ENCODE measurements at regions not wholly inside any gene's neighbourhood (a gene's known extent, or its start where the extent isn't known, plus 50 kb on each side); places are given as distances from the start of the nearest gene placed in this dataset.

DNA sequence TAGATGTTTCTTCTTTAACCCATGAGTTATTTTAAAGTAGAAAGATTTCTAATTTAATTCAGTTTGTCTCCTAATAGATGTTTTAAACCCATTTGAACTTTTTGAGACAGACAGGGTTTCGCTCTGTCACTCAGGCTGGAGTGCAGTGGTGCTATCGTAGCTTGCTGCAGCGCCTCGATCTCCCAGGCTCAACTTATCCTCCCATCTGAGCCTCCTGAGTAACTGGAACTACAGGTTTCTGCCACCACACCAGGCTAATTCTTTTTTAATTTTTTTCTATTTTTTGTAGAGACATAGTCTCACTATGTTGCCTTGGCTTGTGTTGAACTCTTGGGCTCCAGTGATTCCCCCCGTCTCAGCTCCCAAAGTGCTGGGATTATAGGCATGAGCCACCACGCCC, 53.0 kb upstream of the RAB18 start:
- no peak for DNase-seq (ENCODE audit: low spot score)

DNA sequence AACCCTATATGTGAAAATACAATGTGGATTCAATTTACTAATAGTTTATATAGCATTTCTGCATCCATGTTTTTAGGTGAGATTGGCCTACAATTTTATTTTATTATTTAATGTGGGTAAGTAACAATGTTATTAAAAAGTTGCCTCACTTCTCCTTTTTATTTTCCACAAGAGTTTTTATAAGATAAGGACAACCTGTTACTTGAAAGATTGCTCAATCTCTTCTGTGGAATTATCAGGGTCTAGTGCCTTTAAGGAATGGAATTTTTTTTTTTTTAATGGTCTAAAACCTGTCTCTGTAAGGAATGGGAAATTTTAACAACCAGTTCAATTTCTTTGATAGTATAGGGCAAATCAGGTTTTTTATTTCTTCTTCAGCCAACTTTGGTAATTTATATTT, 53.9 kb upstream of the RAB18 start:
- DNase-seq (ENCODE audit: low spot score), result no peak

DNA sequence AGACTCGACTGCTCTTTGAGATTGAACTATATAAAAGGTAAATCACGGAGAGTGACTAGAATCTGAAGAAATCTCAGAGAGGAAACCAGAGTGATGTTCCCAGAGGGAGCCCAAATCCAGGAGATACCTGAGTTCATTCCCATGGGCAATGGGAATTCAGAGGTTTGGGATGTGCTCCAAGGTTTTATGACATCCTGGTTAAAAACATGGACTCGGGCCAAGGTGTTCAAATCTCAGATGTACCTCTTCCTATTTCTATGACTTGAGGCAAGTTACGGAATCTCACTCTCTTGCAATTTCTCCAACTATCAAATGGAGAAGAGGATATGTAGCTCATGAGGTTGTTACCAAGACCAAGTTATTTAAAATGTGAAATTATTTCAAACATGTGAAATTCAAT, 54.5 kb upstream of the RAB18 start:
- DNase-seq (ENCODE audit: low spot score), result no peak

DNA sequence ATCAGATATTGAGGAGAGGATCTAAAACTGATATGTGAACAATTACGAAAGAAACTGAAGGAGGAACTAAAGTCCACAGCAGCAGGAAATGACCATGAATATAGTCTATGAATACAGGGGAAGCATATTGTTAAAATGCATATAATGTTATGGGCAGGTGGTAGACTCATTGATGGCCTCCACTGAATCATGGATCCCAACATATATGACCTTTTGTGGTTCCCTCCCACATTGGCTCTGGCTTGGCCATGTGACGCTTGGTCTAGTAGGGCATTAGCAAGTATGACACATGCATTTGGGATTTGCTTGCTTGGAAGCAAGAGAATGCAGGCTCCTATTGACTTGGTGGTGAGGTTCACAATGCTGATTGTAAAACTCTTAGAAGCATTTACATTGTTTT, 55.2 kb upstream of the RAB18 start:
- DNase-seq (ENCODE audit: low spot score), result peak; percentile 33

DNA sequence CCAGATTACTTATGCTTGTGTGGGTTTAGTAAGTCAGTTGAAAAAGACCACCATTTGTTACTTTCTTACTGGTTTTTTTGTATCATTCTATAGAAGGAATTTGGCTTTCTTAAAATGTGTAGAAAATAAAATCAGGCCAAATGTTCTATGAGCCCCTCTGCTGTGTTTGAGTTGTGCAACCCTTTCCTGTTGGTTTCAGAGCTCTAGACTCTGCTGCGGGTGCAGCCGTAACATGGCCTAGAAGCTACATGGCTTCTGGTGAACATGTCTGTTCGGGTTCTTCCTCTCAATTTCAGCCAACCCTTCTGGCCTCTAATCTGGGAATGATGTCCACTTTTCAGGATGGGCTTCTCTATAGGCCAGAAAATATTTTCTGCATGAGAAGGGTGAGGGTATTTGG, 56.6 kb upstream of the RAB18 start:
- DNase-seq (ENCODE audit: low spot score), result no peak

DNA sequence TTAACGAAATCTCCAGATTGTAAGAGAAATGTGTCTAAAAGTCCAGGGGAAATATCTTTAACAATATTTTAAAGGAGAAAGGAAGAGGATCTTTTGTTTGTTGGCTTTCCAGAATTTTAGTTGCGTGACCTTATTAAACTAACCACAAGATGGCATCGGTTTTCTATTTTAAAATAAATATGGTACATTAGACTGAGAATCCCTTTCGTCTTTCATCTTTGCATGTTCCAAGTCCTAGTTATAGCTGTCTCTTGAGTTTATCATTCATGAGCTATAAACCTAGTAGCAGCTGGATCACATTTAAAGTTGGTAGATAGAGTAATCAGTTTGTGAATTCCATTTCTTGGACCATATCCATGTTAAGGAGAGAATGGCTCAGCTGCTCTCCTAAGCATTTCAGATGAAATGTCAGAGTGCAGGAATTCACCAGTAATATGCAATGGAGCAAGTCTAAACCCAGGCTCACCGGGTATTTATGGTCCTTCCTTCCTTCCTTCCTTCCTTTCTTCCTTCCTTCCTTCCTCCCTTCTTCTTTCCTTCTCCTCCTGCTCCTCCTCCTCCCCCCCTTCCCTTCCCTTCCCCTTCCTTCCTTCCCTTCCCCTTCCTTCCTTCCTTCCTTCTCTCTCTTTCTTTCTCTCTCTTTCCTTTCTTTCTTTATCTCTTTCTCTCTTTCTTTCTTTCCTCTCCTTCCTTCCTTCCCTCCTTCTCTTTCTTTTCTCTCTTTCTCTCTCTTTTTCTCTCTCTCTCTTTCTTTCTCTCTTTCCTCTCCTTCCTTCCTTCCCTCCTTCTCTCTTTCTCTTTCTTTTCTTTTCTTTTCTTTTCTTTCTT, 57.8 kb upstream of the RAB18 start:
- peak; percentile 8 for DNase-seq (ENCODE audit: low spot score)

DNA sequence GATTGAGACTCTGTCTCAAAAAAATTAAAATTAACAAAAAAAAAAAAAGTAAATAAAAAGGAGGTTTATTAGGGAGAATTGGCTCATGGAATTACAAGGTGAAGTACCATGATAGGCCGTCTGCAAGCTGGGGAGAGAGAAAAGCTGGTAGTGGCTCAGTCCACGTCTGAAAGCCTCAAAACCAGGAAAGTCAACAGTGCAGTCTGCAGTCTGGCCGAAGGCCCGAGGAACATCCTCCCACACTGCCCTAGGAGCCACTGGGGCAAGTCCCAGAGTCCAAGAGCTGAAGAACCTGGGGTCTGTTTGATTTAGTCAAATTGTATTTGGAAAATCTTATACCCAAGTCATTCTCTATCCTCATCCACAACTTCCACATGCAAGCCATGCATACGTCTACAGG, 59.0 kb upstream of the RAB18 start:
- DNase-seq (ENCODE audit: low spot score), result no peak

DNA sequence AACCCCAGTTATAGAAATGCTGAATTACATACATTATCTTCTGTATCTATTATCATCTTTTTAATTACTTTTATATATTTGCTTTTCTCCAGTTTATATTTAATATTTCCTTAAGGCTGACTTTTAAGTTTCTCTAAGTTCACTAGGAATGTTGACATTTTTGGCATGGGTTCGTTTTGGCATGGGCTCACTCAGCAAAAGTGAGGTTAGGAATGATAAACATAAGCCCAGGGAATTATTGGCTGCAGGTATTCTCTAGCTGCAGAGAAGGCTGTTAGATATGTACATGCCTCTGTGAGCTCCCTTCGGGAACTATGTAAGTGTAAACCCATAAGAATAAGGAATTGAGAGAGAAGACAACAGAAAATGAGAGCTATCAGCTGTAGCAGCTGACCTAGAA, 63.6 kb upstream of the RAB18 start:
- DNase-seq (ENCODE audit: low spot score), result no peak

DNA sequence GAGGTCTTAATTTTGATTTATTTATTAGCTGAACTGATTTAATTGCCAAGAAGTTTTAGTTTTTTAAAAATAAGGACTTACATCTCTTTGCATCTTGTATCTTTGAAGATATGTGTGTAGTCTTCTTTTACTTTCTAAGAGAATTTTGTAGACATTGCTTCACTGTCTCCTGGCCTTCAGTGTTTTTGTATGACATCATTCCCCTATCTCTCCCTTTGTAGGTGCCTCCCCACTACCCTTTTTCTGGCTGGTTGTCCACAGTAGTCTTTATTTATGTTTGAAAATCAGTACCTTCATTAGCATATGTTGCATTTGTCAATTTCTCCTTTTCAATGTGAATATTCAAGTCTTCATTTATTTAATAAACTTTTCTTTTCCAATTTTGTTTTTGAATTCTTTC, 64.1 kb upstream of the RAB18 start:
- DNase-seq (ENCODE audit: low spot score), result no peak

DNA sequence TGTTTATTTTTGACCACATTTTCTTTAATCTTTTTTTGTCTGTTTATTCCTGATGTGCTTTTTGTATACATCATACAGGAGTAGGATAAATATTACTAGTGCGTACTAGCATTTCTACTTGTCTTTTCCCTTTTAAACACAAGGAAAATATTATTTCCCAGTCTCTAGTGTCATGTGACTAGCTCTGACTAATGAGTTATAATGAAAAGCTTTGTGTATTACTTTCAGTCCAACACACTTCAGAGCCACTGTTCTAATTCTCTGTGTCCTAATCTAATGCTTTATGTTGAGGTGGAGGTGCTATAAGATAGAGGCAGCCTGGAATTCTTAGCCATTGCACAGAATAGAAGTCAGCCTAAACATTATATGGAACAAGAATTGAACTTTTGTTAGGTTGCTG, 65.0 kb upstream of the RAB18 start:
- no peak for DNase-seq (ENCODE audit: low spot score)

DNA sequence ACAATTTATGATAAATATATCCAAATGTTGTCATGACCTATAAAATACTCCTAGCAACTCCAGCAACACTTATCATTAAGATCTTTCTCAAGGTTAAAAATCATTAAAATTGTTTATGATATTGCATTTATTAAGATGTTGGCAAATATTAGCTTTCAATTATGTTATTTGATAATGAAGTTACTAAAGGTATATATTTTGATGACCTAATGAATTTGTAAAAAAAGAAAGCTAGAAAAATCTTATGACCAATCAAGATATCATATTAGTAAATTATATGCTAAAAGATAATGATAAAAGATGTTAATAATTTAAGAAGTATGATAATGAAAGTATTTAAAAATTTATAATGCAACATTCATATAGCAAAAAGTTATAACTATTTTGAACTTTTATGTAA, 66.3 kb upstream of the RAB18 start:
- DNase-seq (ENCODE audit: low spot score), result no peak

DNA sequence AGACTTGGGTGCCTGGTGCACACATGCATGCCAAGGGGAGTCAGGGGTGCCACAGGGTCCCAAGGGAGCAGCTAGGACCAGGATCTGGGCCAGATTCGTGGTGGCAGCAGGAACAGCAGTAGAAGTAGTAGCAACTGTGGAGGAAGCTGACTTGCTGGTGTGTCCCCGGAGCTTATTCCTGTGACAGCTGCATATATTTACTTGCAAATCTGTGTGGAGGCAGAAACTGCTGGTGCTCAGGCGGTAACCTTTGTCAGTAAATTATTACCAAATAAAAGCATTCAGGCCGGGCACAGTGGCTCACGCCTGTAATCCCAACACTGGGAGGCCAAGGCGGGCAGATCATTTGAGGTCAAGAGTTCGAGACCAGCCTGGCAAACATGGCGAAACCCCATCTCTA, 67.4 kb upstream of the RAB18 start:
- no peak for DNase-seq (ENCODE audit: low spot score)

DNA sequence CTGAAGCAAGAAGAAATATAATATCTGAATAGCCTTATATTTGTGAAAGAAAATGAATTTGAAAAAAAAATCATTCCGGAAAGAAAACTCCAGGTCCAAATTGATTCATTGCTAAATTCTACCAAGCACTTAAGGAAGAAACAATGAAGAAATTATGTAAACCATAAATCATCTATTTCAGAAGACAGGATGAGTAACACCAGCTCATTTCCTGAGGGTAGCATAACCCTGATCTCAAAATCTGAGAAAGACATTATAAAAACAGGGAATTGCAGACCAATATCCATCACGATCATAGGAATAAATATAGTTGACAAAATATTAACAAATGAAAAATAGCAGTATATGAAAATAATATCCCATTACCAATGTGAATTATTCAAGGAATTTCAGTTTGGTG, 70.1 kb upstream of the RAB18 start:
- no peak for DNase-seq (ENCODE audit: low spot score)

DNA sequence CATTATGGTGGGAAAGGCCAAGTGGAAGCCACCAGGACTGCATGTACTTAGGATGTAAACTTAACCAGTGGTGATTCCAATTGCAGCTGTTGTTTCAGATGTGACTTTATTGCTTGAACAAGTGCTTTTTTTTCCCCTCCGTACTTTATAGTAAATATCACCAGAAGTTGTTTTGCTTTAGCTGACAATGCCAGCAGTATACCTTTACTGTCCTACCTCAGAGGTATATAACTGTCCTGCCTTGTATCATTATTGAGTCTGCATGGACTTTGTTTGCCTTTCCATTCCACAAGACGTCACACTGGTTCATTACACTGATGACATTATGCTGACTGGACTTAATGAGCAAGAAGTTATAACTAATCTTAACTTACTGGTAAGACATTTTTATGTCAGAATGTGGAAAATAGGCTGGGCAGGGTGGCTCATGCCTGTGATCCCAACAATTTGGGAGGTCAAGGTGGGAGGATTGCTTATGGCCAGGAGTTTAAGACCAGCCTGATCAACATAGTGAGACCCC, 77.1 kb upstream of the RAB18 start:
- no peak for DNase-seq (ENCODE audit: low spot score)

DNA sequence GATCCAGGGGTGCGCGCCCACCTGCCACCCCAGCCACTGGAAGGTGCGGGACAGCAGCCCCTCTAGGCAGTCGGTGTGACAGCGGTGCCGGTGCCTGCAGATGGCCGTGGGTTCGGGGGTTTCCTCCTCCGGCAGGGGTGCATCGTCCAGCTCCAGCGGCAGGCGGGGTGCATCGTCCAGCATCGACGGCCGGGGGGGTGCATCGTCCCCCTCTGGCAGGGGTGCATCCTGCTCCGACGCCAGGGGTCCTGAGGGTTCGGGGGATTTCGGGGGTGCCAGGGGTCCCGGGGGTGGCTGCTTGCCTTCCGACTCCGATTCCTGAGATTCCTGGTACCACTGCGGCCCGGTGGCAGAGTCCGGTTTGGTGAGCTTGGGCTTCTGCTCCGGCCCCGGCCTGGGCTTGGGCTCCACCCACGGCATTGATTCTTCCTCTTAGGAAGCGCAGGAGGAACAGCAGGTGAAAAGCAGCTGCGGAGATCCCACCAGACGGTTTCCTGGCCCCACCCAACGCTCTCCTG, 90.2 kb upstream of the RAB18 start:
- no peak for DNase-seq (ENCODE audit: low spot score)

DNA sequence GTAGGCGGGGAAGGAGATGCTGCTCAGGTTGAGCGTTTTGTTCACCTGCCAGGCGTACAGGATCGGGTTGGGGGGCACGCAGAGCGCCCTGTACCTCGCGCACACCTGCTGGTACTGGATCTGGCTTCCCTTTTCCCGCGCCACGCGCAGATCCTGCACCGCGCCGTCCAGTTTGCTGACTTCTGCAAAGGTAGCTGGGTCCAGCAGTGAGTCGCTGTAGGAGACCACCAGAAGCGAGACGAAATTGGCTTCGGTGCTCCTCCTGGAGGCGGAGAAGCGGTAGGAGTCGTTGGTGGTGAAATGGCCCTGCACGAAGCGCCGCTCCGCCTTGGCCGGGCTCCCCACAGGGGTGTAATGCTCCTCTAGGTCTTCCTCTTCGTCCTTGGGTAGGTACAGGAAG, 90.7 kb upstream of the RAB18 start:
- DNase-seq (ENCODE audit: low spot score), result no peak

DNA sequence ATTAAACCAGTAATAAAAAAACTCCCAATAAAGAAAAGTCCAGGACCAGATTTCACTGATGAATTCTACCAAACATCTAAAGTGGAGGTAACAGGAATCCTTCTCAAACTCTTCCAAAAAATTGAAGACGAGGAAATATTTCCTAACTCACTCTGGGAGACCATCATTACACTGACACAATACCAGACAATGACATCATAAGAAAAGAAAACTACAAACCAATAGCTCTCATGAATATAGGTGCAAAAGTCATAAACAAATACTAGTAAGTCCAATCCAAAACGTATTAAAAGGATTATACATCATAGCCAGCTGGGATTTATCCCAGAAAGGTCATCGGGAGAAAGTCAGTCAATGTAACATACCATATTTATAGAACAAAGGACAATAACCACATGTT, 94.0 kb upstream of the RAB18 start:
- DNase-seq (ENCODE audit: low spot score), result no peak

DNA sequence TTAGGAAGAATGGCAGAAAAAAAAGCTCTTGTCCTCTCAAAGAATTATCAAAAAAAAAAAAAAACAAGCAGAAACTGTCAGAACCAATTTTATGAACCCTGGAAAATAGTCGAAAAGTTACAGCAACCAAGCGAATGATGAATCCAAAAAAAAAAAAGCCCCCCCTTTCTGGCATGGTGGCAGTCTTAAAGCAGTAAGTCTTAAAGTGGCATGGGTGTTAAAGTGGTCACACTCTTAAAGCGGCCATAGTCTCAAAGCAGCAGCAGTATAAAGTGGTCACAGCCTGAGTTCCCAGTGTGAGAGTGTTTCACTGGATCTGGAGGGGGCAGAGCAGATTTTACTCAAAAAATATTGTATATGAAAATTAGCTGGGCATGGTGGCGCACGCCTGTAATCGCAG, 96.8 kb upstream of the RAB18 start:
- no peak for DNase-seq (ENCODE audit: low spot score)

DNA sequence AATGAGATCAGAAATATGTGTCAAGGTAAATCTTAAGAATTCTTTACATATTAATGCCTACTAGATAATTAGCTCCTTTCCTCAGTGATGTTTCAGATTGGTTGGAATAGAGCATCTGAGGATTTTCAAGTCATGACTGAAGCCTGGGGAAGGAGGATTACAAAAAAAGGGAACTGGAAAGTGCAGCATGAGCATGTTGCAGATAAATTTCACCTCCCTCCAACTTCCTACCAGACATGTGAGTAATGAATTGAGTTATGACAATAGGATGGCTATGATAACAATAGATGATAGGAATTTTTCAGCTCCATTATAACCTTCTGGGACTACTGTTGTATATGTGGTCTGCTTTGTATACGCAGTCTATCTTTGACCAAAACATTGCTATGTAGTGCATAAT, 104.2 kb upstream of the RAB18 start:
- no peak for DNase-seq (ENCODE audit: low spot score)

DNA sequence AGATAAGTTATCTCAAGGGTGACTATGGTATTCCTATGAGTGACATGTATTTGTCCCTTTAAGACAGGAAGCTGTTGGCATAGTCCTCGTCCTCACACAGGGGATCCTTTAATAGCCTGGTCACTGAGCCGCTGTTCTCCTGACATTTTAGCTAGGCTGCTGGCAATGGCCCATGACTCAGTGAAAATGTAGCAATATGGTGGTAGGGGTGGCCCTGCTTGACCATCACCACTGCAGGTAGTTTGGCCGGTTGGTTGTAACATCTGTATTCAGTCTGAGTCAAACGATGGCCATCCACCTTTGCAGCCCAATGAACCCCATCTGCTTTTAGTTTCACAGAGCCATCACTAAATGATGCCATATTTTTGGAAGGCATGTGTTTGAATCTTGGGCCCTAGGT, 110.1 kb upstream of the RAB18 start:
- DNase-seq (ENCODE audit: low spot score), result no peak

DNA sequence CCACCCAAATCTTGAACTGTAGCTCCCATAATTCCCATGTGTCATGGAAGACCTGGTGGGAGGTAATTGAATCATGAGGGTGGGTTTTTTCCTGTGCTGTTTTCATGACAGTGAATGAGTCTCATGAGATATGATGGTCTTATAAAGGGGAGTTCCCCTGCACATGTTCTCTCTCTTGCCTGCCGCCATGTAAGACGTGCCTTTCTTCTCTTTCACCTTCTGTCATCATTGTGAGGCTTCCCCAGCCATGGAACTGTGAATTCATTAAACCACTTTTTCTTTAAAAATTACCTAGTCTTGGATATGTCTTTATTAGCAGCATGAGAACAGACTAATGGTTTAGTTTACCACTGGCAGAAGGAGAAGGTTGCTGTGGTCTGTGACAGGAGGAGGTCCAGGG, 111.5 kb upstream of the RAB18 start:
- DNase-seq (ENCODE audit: low spot score), result no peak

DNA sequence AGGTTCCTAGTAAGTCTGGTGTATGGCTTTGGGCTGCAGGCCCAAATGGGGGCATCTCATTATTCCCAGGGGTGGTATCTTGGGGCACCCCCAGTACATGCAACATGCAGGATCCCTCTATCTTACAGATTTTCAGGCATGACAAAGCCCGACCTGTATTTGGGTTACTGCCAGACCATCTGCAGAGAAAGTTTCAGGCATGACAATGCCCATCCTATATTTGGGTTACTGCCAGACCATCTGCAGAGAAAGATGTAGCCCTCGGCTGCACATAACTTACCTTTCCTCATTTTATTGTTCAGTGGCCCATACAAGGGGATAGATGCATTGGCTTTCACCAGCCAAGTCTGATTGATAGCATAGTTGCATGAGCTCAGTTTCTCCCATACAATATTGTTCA, 112.2 kb upstream of the RAB18 start:
- no peak for DNase-seq (ENCODE audit: low spot score)

DNA sequence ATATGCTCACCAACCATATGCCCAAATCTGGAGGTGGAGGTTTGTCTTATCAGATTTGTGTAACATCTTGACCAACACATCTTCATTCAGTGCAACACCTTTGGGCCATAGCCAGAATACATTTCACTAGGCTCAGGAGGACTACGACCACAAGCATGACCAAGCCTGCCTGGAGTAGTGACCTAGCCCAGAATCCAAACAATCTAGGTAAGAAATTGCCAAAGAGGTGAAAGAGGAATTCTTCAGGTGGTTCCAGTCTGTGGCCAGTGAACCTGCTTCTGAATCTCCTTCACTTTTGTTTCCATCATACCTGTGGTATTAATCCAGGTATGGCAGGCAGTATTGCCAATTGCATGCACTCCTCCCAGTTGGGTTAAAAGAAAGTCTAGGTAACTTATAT, 112.8 kb upstream of the RAB18 start:
- no peak for DNase-seq (ENCODE audit: low spot score)

DNA sequence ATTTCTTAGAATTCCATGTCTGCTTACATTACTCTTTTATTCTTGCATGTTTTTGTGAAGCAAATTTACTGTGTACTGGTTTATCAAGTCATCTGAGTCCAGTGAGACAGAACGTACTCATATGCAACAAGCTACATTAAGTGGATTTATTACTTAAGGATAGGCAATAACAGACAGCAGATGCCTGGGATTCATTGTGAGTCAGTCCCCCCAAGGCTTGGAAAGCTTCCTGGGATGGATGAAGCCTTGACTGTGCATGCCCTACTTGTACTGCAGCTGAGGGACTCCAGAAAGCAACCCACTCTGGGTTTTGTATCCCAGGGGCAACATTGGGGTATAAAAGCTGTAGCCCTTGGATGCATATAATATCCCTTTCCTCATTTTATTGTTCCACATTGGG, 113.4 kb upstream of the RAB18 start:
- DNase-seq (ENCODE audit: low spot score), result no peak
